Activated CD4-positive, alpha-beta T cell treated with anti-CD3 and anti-CD28 coated beads for 1 hour (primary cell): ENCODE measurements at regions not wholly inside any gene's neighbourhood (a gene's known extent, or its start where the extent isn't known, plus 50 kb on each side); places are given as distances from the start of the nearest gene placed in this dataset.

Experiments used
- DNase-seq: peaks from one replicate; pipeline ENCODE4 v3.0.0-alpha.2; 2020

GRCh38 chr3:174786825-174787224, 72.3 kb upstream of the NAALADL2 start:
- no peak for DNase-seq

- DNase-seq, result no peak
Measured at GRCh38 chr3:174791161-174791560, 68.0 kb upstream of the NAALADL2 start.

GRCh38 chr3:174792864-174793263, 66.3 kb upstream of the NAALADL2 start:
- DNase-seq, result no peak
